HG03196 (cell line): ENCODE measurements at regions not wholly inside any gene's neighbourhood (a gene's known extent, or its start where the extent isn't known, plus 50 kb on each side); places are given as distances from the start of the nearest gene placed in this dataset.

Source experiments
- ATAC-seq: cut with Tn5 transposase; IDR thresholded peaks from one replicate; pipeline ENCODE4 v1.9.1; 2021; ENCODE audit not compliant: unreplicated experiment

DNA sequence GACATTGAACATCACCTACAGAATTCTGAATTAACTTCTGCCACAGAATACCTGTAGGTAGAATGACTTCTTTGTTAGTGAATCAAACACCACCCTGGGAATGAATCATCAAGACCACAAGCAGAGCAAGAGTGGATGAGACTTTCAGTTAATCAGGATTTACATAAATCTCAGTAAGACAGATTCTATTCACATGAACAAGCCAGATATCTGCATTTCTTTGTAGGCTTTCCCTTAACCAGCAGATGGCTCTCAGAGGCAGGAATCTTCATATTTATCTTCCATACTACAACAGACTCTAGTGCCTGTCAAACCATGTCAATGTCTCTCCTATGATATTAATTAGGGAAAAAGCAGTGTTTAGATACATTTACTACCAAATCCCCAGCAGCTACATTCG lies 412.1 kb downstream of the KLF12 start:
- ATAC-seq, result peak; percentile 86

DNA sequence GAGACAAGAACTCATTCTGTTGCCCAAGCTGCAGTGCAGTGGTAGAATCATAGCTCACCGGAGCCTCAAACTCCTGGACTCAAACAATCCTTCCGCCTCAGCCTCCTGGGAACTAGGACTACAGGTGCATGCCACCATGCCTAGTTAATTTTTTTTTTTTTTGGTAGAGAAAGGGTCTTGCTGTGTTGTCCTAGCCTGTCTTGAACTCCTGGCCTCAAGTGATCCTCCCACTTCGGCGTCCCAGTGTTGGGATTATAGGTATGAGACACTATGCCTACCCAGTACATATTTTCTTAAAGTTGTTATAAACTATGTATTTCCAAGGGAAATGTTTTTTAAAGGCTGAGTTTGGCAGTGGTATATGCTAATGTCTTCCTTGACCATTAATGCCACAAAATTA lies 412.6 kb downstream of the KLF12 start:
- peak; percentile 9 for ATAC-seq

DNA sequence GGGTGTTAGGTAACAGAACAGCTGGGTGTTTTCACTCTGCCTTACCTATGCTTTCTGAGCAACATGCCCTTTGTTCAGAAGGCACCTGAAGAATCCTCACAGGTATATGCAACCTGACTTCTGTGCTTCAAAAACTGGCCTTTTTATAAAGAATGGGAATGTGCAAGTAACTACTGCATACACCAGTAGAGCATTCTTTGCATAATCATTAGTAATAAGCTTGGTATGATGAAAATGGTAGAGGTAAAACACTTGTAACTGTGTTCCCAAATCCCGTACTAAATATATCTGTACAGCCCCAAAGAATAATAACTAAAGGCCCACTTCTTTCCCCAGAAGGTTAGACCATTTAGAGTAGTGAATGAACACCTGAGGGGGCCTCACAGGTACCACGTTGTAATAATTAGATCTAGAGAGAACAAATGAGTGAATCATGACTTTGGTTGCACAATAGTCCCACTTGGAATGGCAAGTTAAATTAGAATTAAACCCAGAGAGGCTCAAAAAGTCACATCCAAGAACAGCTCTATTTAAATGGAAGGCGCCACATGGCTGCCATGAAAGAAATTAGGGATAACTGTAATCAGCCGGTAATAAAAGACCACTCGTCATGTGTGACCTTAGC lies 413.9 kb downstream of the KLF12 start:
- ATAC-seq, result no peak

DNA sequence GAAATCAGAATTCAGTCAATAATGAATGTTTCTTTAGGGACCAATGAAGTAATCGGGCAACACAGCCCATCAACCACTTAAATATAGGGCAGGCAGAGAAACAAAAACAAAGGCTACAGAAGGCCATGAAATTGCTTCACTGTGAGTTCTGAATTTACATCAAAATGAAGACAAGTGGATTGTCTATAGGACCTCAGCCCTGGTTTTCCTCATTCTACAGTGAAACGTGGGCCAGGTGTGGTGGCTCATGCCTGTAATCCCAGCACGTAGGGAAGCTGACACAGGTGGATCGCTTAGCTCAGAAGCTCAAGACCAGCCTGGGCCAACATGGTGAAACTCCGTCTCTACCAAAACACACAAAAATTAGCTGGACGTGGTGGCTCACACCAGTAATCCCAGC lies 416.0 kb downstream of the KLF12 start:
- ATAC-seq, result no peak

DNA sequence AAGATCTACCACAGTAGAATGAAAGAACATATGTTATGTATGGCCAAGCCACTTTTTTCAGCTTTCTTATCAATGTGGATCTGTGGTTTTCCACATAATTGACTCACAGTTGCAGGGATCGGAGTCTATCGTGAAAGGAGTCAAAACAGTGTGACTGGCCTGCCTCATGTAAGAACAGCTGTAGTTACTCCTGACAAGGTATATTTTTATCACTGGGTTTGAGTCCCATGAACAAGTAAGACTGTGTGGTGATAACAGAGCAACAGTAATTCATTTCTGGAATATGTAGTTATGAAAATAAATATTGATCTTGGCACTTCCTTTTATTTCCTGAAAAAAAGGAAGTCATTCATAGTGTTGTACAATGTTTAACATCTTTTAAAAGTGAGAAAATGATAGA lies 416.6 kb downstream of the KLF12 start:
- no peak for ATAC-seq

DNA sequence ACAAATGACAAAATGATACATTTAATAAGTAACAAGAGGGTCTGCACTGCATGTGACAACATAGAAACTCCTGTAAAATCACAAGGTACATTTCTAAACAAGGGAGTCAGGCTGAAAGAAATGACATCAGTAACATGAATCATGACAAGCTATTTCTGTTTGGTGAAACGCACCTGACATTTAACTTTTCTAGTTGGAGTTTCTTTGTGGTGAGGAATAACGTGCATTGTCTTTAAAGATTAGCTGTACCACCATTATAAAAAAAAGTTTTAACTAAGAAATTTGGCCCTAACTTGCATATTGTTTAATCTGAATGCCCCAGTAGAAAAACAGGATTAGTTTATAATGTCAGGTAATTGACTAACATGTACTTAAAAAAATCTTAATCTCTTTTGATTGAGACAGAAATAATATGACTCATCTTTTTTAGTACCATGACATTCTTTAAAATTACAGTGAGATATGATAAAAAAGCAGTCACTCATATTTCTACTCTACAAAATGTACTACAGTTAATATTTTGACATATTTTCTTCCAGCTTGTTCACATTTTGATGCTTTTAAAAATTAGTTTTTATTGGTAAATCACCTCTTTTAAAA lies 418.2 kb downstream of the KLF12 start:
- peak; percentile 41 for ATAC-seq

DNA sequence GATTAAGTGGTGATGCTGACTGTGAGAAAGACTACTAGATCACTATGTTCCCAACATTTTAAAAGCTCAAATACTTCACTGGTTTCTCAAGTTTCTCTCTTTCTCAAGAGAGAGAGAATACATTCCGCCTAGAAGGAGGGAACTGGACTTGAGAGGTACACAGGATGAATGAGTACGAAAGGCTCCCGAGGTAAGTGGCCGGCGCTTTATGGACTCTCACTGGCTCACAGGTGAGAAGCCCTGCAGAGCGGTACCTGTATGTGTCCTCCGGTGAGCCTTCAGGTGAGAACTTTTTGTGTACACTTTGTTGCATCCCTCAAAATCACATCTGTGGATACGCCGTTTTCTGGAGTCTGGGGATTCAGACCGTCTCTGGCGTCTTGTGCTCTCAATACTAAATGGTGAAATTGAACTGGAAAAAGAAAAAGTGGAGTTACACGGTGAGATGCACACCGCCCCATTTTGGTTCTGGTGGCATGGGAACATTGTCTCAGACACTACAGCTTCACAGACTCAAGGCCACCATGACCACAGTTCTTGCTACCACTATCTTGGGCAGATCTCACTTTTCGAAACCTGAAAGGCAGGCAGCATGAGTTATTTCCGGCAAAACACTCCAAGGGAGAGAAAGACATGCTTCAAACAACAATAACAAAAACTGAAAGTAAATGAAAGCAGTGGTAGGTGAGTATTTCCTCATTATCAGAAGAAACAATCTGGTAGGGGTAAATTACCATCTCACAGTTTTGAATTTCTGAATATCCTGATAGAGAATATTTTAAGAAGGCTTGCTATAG lies 418.9 kb downstream of the KLF12 start:
- peak; percentile 89 for ATAC-seq

DNA sequence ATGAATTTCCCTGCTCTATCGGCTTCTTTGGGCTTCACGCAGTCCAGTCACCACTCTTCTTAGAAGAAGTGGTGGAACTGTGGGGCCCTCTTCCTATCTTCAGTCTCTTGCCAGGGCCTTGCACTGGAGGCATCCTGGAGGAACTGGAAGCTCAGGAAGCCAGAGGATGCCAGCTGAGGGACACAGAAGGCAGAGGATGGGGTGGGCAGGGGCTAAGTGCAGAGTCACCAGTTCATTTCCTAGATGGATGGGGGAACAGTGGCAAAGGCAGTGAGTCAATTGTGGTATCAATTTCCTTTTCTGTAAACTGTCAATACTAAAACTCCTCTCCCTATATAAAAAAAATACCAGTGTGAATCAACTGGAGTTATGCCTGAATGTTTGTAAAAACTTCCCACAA lies 419.7 kb downstream of the KLF12 start:
- no peak for ATAC-seq

DNA sequence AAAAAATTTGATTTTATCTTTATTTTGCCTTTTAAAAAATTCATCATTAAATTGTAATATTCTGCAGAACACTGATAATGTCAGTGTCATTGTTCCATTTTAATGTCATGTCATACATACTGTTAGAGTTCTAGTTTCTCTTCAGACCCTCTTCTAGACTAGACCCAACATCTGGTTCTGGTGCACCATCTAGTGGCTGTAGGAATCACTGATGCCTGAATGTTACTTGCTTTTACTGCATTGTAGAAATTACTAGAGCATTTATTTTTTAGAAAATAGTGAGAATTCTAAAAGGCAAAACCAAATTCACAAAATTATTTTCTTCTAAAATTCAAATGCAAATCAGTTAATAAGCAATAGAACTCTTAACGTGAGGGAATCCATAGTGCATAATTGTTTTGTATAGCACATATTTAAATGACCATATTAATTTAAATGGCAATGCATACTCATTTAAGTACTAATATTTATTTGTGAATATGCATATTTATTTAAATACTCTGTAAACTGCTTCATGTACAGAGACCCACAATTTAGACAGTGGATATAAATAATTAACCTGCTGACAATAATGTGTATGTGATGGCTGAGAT lies 425.7 kb downstream of the KLF12 start:
- ATAC-seq, result peak; percentile 88

DNA sequence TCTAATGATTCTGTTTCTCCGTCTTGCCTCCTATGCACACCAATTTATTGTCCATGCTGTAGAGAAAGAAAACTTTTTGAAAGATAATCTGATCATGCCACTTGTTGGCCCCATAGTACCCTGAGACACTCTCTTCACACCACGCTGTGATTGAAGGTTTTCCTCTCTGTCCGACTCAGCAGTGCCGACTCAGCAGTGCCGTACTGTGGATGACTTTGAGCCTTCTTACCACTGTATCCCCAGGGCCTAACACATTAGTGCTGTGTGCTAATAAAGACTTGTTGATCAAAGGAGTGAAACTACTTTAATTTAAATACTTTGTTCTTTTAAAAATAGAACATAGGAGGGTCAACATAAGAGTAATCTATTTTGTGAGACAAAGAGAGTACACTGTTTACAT lies 429.6 kb downstream of the KLF12 start:
- no peak for ATAC-seq

DNA sequence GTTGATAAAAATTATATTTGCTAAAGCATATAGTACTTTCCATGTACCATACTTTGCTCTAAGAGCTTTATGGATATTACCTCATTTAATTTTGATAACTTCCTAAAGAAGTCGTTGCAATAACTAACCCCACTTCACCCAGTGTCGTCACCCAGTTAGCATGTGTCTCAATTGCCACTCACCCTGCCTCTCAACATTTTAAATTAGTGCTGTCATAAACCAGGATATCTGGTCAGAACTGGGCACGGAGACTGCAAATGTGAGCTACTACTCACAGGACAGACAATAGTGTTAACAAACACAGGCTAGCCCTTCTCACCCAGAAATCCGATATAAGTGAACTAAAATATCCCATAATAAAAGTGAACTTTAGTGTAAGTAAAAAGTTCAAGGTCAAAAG lies 430.6 kb downstream of the KLF12 start:
- ATAC-seq, result no peak

DNA sequence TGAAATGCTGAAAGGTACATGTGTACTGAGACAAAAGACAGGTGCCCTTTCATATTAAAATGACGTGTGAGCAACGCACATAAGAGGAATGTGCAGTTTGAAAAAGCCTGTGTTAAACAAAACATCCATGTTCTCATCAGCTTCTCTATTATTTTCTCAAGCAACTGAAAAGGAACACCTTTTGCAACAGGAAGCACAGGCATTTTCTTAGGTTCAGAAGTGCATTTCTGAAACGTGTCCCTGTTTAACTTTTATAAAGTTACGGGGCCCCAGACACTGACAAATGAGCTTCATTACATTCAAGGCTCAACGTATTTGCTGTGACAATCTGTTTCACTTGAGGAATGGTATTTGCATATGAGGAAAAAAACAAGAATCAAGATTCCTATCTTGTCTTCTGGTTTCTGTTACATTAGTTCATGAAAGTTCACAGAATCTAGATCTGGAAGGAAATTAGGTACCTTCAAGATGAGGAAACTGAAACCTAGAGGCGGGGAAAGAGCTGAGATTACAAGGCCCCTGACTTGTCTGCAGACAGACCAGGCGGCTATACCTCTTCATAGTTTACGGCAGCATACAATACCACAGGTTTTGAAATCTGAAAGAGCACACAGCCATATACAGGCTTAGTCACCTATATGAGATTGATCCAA lies 431.7 kb downstream of the KLF12 start:
- ATAC-seq, result peak; percentile 84

DNA sequence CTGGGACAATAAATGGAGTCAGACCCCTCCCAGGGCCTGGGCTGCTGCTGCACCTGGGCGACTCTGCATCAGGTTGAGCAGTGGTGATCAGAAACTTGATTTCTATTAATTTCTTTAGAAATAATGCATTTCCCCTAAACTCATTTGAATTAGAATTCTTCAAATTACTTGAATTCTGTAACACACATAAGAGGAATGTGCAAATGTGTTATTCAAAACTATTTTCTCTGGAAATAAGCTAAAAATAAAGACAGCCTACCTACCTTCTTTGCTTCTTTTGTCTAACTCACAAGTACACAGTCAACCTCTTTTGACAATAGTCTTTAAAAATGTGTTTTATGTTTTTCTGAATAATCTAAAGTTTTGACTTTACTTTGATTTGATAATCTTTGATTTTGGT lies 433.0 kb downstream of the KLF12 start:
- ATAC-seq, result no peak

DNA sequence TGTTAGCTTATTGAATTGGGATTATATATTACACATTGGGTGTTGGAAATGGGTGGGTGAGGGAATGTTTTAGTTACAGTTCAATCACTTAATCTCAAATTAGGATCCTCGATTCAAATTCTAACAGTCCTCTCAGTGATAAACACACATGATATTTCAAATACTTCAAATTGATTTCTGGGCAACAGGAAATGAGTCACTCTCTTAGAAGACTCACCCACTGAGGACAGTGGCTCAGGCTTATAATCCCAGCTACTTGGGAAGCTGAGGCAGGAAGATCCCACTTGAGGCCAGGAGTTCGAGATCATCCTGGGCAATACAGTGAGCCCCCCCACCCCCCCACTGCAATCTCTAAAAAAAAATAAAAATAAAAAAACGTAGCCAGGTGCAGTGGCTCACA lies 435.3 kb downstream of the KLF12 start:
- no peak for ATAC-seq

DNA sequence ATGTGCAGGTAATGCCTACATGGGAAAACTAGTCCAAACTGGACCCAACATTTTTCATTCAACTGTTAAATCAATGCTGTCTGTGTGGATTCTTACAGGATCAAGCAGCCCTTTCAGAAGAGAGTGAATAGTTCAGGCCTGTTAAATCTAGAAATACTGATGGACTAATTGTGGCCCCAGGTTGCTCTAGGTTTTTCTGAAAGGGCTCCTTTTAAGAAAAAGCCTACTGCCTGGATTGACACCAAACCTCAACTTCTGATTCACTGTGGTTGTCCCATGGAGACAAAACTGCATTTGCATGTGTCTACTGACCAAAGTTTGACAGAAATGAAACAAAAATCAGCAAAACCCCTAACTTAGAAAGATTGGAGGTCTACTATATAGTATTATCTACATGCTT lies 437.0 kb downstream of the KLF12 start:
- ATAC-seq, result no peak

DNA sequence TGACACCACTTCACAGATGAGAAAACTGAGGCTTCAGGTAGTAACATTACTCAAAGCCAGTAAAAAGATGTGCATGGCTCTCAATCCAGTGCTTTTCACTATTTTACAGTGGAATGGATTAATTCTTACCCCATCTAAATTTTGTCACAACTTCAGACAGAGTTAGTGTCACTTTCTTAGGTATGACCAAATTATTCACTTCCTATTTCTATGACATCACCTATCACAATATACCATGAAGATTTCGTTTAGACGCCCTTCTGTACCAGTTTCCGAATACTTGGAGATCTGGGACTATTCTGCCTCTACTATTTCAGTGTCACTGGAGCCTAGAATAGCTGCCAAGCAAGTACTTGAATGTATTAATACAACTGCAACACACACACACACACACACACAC lies 437.5 kb downstream of the KLF12 start:
- ATAC-seq, result no peak

DNA sequence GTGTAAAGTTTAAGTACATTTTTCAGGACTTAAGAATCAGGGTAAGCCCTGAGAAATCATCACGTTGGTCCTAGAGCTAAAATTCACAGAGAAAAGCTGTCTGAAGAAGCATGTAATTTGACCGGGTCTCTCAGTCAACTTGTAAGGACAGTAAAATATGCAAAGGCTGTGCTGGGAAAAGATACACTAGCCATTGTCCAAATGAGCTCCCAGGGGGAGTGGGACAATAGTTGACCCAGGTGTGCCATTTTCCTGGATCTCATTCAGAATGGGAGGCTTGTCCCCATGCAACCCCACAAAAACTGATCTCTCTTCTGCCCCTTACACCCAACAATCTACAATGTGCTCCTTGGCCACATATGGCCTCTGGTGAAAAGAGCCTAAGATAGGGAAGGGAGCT lies 437.9 kb downstream of the KLF12 start:
- ATAC-seq, result no peak

DNA sequence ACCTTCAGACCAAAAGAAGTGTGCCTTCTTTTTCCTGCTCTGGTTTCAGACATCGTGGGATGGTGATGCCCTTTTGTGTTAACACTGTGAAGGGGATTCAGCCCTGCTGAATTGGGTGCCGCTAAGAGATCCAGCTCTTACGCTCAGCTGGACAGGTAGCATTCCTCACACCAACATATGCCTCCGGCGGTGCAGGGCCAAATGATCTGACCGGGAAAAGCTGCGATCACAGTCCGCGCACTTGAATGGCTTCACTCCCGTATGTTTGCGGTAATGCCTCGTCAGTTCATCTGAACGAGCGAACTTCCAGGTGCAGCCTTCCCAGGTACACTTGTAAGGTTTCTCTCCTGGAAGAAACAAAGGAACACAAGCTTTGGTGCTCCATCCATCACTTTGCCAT lies 438.9 kb downstream of the KLF12 start:
- no peak for ATAC-seq

DNA sequence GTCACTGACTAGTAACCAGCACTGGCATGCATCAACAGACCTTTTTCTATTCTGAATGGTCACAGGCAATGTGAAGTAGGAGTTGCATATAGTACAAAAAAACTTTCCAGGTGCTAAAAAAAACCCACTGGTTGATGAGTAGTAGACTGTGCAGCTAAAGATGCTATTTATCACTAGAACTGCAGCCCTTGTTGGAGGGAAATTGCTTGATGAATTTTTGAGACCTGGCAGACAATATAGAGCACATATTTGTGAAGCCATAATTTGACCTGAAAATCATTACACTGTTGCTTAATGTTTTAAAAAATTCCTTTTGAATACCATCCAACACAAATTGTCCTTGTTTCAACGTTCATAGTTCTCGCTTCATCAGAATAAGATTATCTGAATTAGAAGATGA lies 441.0 kb downstream of the KLF12 start:
- ATAC-seq, result no peak

DNA sequence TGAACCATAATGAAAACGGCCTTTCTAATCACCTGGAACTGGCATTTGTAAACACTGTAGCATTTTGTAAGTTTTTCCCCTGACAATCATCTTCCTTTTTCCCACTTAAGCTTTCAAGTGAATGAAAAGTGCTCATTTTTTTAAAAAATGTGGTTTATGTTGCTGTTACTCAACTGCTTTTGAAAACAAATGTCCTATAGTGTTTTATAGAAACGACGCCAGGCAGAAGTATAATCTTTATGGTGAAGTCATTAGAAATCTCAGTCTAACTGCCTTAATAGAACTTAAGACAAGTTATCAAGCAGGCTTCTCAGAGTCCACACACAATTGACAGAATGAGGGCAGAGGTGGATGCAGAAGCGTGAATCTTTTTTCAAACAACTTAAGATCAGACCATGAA lies 442.3 kb downstream of the KLF12 start:
- no peak for ATAC-seq

DNA sequence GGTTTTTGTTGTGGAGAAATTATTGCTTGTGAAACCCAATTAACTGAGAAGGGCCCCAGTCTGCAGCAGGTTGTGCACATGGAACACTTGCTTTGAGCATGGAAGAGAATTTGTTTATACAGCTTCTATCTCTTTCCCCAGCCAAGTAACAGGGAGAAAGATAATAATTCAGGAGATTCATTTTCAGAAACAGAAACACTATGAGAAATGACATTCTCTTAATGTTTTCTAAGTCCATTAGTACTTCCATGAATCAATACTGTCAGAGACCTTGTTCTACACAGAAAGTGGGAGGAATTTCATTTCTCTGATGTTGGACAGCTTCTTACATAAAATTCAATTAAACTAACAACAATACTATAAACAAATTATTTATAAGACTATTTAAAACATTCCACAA lies 446.3 kb downstream of the KLF12 start:
- ATAC-seq, result no peak

DNA sequence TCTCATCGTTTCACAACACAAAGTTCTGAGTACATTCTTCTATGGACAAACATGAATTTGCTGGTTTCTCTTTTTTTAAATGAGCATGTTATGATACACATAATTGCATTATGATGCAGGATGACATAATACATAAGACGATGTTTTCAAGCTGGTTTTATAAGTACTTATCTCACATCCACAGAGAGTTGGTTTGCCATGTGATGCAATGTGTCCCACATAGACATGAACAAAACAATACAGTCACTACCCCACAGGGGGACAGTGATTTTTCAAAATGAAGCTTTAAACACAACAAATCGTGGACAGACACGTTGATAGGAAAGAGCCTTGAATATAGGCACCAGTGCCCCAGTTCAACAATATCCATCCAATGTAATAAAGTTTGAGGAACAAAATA lies 447.1 kb downstream of the KLF12 start:
- no peak for ATAC-seq
